Vagina (tissue), 2 donors: ENCODE measurements at regions not wholly inside any gene's neighbourhood (a gene's known extent, or its start where the extent isn't known, plus 50 kb on each side); places are given as distances from the start of the nearest gene placed in this dataset.

Experiments
- CTCF ChIP-seq, 3 experiments: fragments of 450-650 bp in 2 of 3; fragments of 200-600 bp in 1 of 3; sonication (generic) in 1 of 3; IDR thresholded peaks; one replicate each; pipeline ENCODE4 v1.5.1; 2017 to 2019; ENCODE audit warnings: antibody characterized with exemption in 3 of 3, mild to moderate bottlenecking in 2 of 3, moderate library complexity in 2 of 3
- POLR2A ChIP-seq, 2 donors: fragments of 450-650 bp; IDR thresholded peaks; one replicate each; pipeline ENCODE4 v1.6.1; 2017; ENCODE audit warnings: antibody characterized with exemption in 2 of 2, mild to moderate bottlenecking in 2 of 2, moderate library complexity in 2 of 2

GRCh38 chr22:48950151-48950915 is 877.3 kb downstream of the BRD1 start:
- no peak for TF ChIP-seq POLR2A (IDR thresholded peaks at IDR 0.05)
- no peak for TF ChIP-seq CTCF (IDR thresholded peaks at IDR 0.05)
